ENCODE measurements at regions not wholly inside any gene's neighbourhood (a gene's known extent, or its start where the extent isn't known, plus 50 kb on each side); places are given as distances from the start of the nearest gene placed in this dataset.

DNA sequence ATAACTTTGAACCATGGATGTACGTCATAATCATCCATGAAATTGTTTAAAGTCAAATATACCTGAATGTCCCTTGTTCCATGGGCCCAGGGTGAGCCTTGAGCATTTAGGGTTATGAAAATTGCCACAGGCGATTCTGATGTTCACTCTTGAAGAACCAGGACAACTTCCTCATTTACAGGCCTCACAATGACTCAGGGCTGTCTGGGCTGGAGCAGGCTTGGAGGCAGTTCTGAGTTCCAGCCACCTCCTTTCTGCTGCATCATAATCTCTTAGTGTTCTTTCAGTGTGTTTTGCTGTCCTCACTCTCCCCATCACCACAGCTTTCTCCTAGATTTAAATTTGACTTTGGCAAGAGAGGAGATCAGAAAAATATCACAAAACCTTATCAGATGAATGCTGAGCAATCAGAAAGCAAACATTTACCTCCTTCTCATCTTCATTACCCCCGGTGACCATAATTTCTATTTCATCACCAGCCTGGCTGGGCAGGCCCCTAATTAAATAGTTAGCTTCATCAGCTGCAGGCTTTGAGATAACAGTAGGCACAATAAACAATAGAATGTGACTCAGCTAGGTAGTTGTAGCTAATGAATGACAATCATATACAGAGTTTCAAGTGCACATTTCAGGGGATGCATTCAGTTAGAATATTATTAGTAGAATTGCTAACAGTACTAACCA lies 571.0 kb downstream of the SH2D4B start:
- no peaks in the 10 kb centered on the region for H3K36me3 ChIP-seq (ENCODE audit: low read depth)
- no peaks in the 10 kb centered on the region for H3K79me2 ChIP-seq (ENCODE audit: low read depth)
- TF ChIP-seq EZH2 (IDR thresholded peaks at IDR 0.05; ENCODE audit: low read depth): no peak
- TF ChIP-seq, protein P1, sequence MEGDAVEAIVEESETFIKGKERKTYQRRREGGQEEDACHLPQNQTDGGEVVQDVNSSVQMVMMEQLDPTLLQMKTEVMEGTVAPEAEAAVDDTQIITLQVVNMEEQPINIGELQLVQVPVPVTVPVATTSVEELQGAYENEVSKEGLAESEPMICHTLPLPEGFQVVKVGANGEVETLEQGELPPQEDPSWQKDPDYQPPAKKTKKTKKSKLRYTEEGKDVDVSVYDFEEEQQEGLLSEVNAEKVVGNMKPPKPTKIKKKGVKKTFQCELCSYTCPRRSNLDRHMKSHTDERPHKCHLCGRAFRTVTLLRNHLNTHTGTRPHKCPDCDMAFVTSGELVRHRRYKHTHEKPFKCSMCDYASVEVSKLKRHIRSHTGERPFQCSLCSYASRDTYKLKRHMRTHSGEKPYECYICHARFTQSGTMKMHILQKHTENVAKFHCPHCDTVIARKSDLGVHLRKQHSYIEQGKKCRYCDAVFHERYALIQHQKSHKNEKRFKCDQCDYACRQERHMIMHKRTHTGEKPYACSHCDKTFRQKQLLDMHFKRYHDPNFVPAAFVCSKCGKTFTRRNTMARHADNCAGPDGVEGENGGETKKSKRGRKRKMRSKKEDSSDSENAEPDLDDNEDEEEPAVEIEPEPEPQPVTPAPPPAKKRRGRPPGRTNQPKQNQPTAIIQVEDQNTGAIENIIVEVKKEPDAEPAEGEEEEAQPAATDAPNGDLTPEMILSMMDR (conservative IDR thresholded peaks at IDR 0.05): no peak
- H3K9me3 ChIP-seq (ENCODE audit: insufficient read depth, low read depth): no peaks in the 10 kb centered on the region
- no TSS peak for BruUV-seq (replicated peaks)
- H3K27me3 ChIP-seq (ENCODE audit: insufficient read depth, low read depth): no peaks in the 10 kb centered on the region
- no peak overlapping the region for H3K4me2 ChIP-seq
- H3F3A ChIP-seq (ENCODE audit: insufficient read depth, low read depth): no peaks in the 10 kb centered on the region
- H4K20me1 ChIP-seq (ENCODE audit: insufficient read depth): no peaks in the 10 kb centered on the region
- H3K4me3 ChIP-seq: no peak overlapping the region
- intact Hi-C loops (cut with micrococcal nuclease; ENCODE audit: unreplicated experiment): no loop called here
- POLR2A ChIA-PET (ENCODE audit: unreplicated experiment): interaction anchor here (0.6 kb wide), 1 partner anchor 87 kb away, joined by 3 read pairs; no protein-coding TSS in a partner anchor
- DNase-seq: no peak
- no peak overlapping the region for H3K27ac ChIP-seq
- no peaks in the 10 kb centered on the region for H3K4me1 ChIP-seq (replicated peaks; ENCODE audit: insufficient read depth)
- H3K9me2 ChIP-seq (ENCODE audit: insufficient read depth): no peaks in the 10 kb centered on the region
- CTCF ChIA-PET: no interaction called here
- H2AFZ ChIP-seq: no peak overlapping the region

DNA sequence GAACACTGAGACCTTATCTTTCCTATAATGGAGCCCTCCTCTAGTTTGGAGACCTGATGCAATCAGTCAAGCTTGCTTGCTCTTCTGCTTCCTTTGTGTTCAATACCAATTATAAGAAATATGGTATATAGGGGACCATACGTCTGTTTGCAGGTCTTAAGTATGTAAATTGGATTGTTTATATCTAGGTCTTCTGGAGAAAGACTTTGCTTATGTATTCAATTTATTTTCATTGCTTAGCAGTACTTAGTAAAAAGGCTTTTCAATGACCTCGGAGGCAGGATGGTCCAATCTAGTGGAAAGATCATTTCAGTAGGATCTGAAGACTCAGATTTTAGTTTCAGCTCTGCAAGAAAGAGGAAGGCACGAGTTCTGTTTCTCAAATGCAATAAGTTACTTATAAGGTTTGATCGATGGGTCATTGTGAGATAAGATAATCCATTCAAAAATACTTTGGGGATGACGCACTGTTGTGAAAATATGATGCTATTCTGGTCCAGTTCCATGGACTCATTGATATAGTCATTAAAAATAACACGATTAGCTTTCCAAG lies 571.6 kb downstream of the SH2D4B start:
- Histone ChIP-seq H3K4me3 (no peak overlapping the region), H3K4me2 (no peak overlapping the region), H3K9me2 (ENCODE audit: insufficient read depth) (no peaks in the 10 kb centered on the region), H3K27ac (no peak overlapping the region), H3F3A (ENCODE audit: insufficient read depth, low read depth) (no peaks in the 10 kb centered on the region), H4K20me1 (ENCODE audit: insufficient read depth) (no peaks in the 10 kb centered on the region), H3K4me1 (replicated peaks; ENCODE audit: insufficient read depth) (no peaks in the 10 kb centered on the region), H3K36me3 (ENCODE audit: low read depth) (no peaks in the 10 kb centered on the region), H3K27me3 (ENCODE audit: insufficient read depth, low read depth) (no peaks in the 10 kb centered on the region), H3K9me3 (ENCODE audit: insufficient read depth, low read depth) (no peaks in the 10 kb centered on the region), H2AFZ (no peak overlapping the region), H3K79me2 (ENCODE audit: low read depth) (no peaks in the 10 kb centered on the region)
- ChIA-PET POLR2A (ENCODE audit: unreplicated experiment) (no interaction called here), CTCF (no interaction called here)
- DNase-seq: no peak
- intact Hi-C loops (cut with micrococcal nuclease; ENCODE audit: unreplicated experiment): no loop called here
- no TSS peak for BruUV-seq (replicated peaks)
- TF ChIP-seq, protein P1 (conservative IDR thresholded peaks at IDR 0.05): no peak
- TF ChIP-seq EZH2 (IDR thresholded peaks at IDR 0.05; ENCODE audit: low read depth): no peak

GRCh38 chr10:81116201-81116600 lies 578.5 kb downstream of the SH2D4B start:
- Histone ChIP-seq H3K4me3 (no peak overlapping the region), H4K20me1 (ENCODE audit: insufficient read depth) (no peaks in the 10 kb centered on the region), H2AFZ (no peak overlapping the region), H3K9me3 (ENCODE audit: insufficient read depth, low read depth) (no peaks in the 10 kb centered on the region), H3K79me2 (ENCODE audit: low read depth) (no peaks in the 10 kb centered on the region), H3F3A (ENCODE audit: insufficient read depth, low read depth) (no peaks in the 10 kb centered on the region), H3K27me3 (ENCODE audit: insufficient read depth, low read depth) (no peaks in the 10 kb centered on the region), H3K4me1 (replicated peaks; ENCODE audit: insufficient read depth) (no peaks in the 10 kb centered on the region), H3K36me3 (ENCODE audit: low read depth) (no peaks in the 10 kb centered on the region), H3K27ac (no peak overlapping the region), H3K4me2 (no peak overlapping the region), H3K9me2 (ENCODE audit: insufficient read depth) (no peaks in the 10 kb centered on the region)
- TF ChIP-seq EZH2 (IDR thresholded peaks at IDR 0.05; ENCODE audit: low read depth): no peak
- TF ChIP-seq, protein P1 (conservative IDR thresholded peaks at IDR 0.05): no peak
- DNase-seq: no peak
- intact Hi-C loops (cut with micrococcal nuclease; ENCODE audit: unreplicated experiment): no loop called here
- no TSS peak for BruUV-seq (replicated peaks)
- ChIA-PET POLR2A (ENCODE audit: unreplicated experiment) (no interaction called here), CTCF (no interaction called here)
